ENCODE measurements at regions not wholly inside any gene's neighbourhood (a gene's known extent, or its start where the extent isn't known, plus 50 kb on each side); places are given as distances from the start of the nearest gene placed in this dataset.

DNA sequence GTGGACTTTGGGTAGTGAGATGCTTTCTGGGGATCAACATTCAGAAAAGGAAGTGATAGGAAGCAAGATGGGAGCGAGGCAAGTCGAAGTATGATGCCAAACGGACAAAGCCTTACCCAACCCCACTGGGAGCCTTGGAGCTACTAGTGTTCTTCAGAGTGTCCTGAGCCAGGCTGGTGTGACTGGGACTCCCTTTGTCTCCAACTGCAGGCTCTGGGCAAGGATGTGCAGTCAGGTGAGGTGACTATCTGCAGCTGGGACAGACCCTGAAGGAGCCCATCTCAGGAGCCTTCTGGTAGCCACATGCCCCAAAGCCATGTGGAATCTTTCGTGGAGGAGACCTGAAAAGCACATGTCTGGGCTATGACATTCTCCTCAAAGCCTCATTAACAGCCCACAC, 360.6 kb downstream of the MTRR start:
- TF ChIP-seq, protein P1, sequence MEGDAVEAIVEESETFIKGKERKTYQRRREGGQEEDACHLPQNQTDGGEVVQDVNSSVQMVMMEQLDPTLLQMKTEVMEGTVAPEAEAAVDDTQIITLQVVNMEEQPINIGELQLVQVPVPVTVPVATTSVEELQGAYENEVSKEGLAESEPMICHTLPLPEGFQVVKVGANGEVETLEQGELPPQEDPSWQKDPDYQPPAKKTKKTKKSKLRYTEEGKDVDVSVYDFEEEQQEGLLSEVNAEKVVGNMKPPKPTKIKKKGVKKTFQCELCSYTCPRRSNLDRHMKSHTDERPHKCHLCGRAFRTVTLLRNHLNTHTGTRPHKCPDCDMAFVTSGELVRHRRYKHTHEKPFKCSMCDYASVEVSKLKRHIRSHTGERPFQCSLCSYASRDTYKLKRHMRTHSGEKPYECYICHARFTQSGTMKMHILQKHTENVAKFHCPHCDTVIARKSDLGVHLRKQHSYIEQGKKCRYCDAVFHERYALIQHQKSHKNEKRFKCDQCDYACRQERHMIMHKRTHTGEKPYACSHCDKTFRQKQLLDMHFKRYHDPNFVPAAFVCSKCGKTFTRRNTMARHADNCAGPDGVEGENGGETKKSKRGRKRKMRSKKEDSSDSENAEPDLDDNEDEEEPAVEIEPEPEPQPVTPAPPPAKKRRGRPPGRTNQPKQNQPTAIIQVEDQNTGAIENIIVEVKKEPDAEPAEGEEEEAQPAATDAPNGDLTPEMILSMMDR (IDR thresholded peaks at IDR 0.05) = no peak
- TF ChIP-seq POLR2A (IDR thresholded peaks at IDR 0.05) = no peak
- no peak for TF ChIP-seq POLR2AphosphoS5 (IDR thresholded peaks at IDR 0.05)
